Heart right ventricle (tissue), 16 donors: ENCODE measurements at regions not wholly inside any gene's neighbourhood (a gene's known extent, or its start where the extent isn't known, plus 50 kb on each side); places are given as distances from the start of the nearest gene placed in this dataset.
"Not testable (repeated sequence)": the region's sequence is repeated elsewhere in the genome, so short reads cannot be mapped to it uniquely, and the experiment has no call there.

ENCODE experiments used
- ATAC-seq, 8 donors: fragments of 200-7000 bp; cut with Tn5 transposase; one replicate each; pipeline ENCODE4 v1.9.1; 2020; ENCODE audit warnings: mild to moderate bottlenecking in 8 of 8, moderate library complexity in 8 of 8, moderate number of reproducible peaks in 1 of 8
- DNase-seq, 2 donors: peaks; one replicate each; pipeline ENCODE4 v3.0.0-alpha.2; 2020
- H3K27ac ChIP-seq, 10 donors: fragments of 200-600 bp; sonication (generic) in 2 of 10; one replicate each; pipeline versions ENCODE4 v1.5.0 to v1.8.0; 2020 to 2022; ENCODE audit warnings: mild to moderate bottlenecking in 3 of 10
- H3K27me3 ChIP-seq, 7 donors: fragments of 200-600 bp; one replicate each; pipeline ENCODE4 v1.8.0; 2021 to 2022; ENCODE audit warnings: mild to moderate bottlenecking in 2 of 7
- H3K36me3 ChIP-seq, 9 donors: fragments of 200-600 bp; sonication (generic) in 1 of 9; one replicate each; pipeline versions ENCODE4 v1.5.0 to v1.8.0; 2020 to 2022; ENCODE audit warnings: mild to moderate bottlenecking in 2 of 9
- H3K4me1 ChIP-seq, 9 donors: fragments of 200-600 bp; sonication (generic) in 1 of 9; one replicate each; pipeline versions ENCODE4 v1.5.0 to v1.8.0; 2020 to 2022; ENCODE audit warnings: mild to moderate bottlenecking in 4 of 9
- H3K4me3 ChIP-seq, 10 donors: fragments of 200-600 bp; sonication (generic) in 2 of 10; one replicate each; pipeline versions ENCODE4 v1.5.0 to v1.8.0; 2020 to 2022; ENCODE audit warnings: mild to moderate bottlenecking in 7 of 10, moderate library complexity in 2 of 10
- H3K9me3 ChIP-seq, 11 donors: fragments of 200-600 bp in 10 of 11; sonication (generic) in 2 of 11; one replicate each; pipeline versions ENCODE4 v1.5.0 to v1.8.0; 2013 to 2022; ENCODE audit warnings: mild to moderate bottlenecking in 2 of 11, control low read depth in 1 of 11, moderate library complexity in 1 of 11
- WGBS, 2 donors: extraction: QIAGEN DNeasy Blood & Tissue Kit; methylation state at CpG; one replicate each; pipeline ENCODE4 v1.1.7; 2013; ENCODE audit warnings: inconsistent platforms in 1 of 2; 5-methylcytosine and 5-hydroxymethylcytosine counted together
- intact Hi-C, 10 donors: fragments of 100-400 bp; cut with DNase I; formaldehyde crosslinking; loops; one replicate each; pipeline versions ENCODE4 v1.11.1 to v1.14.2; 2022
- TF ChIP-seq, protein P1 (sequence below), 9 donors: fragments of 200-600 bp; sonication (generic) in 2 of 9; IDR thresholded peaks; one replicate each; pipeline versions ENCODE4 v1.5.0 to v1.8.0; 2021 to 2022; ENCODE audit warnings: antibody characterized with exemption in 9 of 9, mild to moderate bottlenecking in 5 of 9, moderate library complexity in 1 of 9
- donor health status: Arrhythmogenic right ventricular cardiomyopathy.
- donor health status: ischemic (EF 13 %, LVEDD 7.1; RV severe dilation, severe dysfunction).
- donor health status: healthy with polysubstance abuse.
- donor health status: DM: no; HTN: yes; CAD: no.
- donor health status: DM: no; HTN: no; CAD: no.
- donor health status: ischemic (EF 25% LVEDD 6.9; RV normal size, moderate dysfunction).
- donor health status: ischemic (EF 25% LVEDD 5.7; RV mildly dilated, moderate dysfunction).
- donor health status: healthy.
- donor health status: DM: yes; HTN: yes; CAD: no.
- donor health status: Ischemic cardiomyopathy.
- donor health status: ischemic (EF 35%, LVEDD 5.7; RV mildly dilated, moderate dysfunction).
- donor health status: nonischemic (EF 11% LVEDD 7.7; RV severe dilation, severe dysfunction).
- donor health status: DM: yes; HTN: yes; CAD: no.
- donor health status: PGD.
- donor health status: ischemic (EF 29% LVEDD 5.4; RV normal size, mild dysfunction).
- donor health status: nonischemic (EF 23%, LVEDD 6.1; RV moderate dilation, normal function).

DNA sequence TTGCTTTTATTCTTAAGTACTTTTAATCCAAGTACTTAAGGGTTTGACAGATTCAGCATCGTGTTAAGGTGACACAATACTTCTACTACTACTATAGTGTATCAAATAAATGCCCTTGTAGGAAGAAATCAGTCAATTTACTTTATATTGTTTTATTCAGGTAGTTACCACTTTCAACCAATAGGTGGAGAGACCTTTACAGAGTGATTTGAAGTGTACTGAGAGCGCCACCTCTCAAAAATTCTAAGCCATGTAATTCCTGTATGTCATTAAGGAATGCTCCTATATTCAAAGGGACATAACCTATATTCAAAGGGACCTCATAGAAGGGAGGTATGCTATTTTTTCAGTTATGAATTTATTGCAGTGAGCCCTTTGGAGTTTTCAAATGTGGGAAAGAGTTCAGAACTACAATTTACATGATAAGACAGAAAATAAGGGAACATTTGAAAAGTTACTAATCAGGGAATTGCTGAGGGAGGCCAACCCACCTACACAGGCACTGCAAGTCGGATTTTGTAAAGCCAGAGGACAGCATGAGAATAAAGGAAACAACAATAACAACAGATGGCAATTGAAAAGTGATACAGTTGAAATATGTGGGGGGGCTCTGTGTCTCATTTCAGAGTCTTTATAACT lies 955.6 kb downstream of the TBC1D32 start:
- no peak overlapping the region for H3K27ac ChIP-seq
- ATAC-seq (no peak), DNase-seq (no peak)
- H3K4me1 ChIP-seq = no peaks in the 10 kb centered on the region
- H3K9me3 ChIP-seq = no peaks in the 10 kb centered on the region
- WGBS, 2 donors = 41% methylated on average over 3 of the region's 3 CpGs
- intact Hi-C loops = no loop called here
- no peaks in the 10 kb centered on the region for H3K36me3 ChIP-seq
- TF ChIP-seq, protein P1, sequence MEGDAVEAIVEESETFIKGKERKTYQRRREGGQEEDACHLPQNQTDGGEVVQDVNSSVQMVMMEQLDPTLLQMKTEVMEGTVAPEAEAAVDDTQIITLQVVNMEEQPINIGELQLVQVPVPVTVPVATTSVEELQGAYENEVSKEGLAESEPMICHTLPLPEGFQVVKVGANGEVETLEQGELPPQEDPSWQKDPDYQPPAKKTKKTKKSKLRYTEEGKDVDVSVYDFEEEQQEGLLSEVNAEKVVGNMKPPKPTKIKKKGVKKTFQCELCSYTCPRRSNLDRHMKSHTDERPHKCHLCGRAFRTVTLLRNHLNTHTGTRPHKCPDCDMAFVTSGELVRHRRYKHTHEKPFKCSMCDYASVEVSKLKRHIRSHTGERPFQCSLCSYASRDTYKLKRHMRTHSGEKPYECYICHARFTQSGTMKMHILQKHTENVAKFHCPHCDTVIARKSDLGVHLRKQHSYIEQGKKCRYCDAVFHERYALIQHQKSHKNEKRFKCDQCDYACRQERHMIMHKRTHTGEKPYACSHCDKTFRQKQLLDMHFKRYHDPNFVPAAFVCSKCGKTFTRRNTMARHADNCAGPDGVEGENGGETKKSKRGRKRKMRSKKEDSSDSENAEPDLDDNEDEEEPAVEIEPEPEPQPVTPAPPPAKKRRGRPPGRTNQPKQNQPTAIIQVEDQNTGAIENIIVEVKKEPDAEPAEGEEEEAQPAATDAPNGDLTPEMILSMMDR (IDR thresholded peaks at IDR 0.05) = peak in 7 of 9 donors; percentile 26 to 54 (median 35)
- H3K4me3 ChIP-seq = no peak overlapping the region
- H3K27me3 ChIP-seq = no peaks in the 10 kb centered on the region

DNA sequence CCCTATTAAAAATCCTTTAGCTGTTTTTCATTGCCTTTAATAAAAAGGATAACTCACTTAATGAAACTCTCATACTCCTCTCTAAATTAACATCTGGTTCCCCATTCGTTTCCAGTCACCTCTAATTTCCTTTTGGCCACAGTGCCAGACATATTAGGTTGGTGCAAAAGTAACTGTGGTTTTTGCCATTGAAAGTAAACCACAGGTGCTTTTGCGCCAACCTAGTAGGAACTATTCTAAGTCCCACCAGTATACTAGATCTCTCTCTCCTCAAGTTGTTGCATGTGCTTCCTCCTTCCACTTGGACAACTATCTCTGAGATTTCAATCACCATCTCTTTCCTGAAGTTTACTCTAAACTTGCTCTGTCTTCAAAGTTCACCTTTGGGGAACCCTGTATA lies 961.1 kb downstream of the TBC1D32 start:
- TF ChIP-seq, protein P1 (IDR thresholded peaks at IDR 0.05) = no peak
- intact Hi-C loops = no loop called here
- Histone ChIP-seq H3K4me1 (no peaks in the 10 kb centered on the region), H3K27me3 (no peaks in the 10 kb centered on the region), H3K4me3 (no peak overlapping the region), H3K27ac (no peak overlapping the region), H3K9me3 (no peaks in the 10 kb centered on the region), H3K36me3 (no peaks in the 10 kb centered on the region)
- WGBS, 2 donors = 65 to 75% methylated on average over 2 of the region's 2 CpGs
- no peak for DNase-seq
- ATAC-seq = no peak

DNA sequence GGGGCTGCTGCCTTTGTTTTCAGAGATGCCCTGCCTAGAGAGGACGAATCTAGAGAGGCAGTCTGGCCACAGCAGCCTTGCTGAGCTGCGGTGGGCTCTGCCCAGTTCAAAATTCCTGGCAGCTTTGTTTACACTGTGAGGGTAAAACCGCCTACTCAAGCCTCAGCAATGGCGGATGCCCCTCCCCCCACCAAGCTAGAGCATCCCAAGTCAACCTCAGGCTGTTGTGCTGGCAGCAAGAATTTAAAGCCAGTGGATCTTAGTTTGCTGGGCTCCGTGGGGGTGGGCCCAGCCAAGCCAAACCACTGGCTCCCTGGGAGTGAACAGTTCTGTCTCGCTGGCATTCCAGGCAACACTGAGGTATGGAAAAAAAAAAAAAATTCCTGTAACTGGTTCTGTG lies 970.9 kb downstream of the TBC1D32 start:
- 67 to 75% methylated on average over 6 of the region's 6 CpGs for WGBS, 2 donors
- no peaks in the 10 kb centered on the region for H3K27me3 ChIP-seq
- no peak for DNase-seq
- no peak for ATAC-seq
- intact Hi-C loops = no loop called here
- H3K36me3 ChIP-seq = no peaks in the 10 kb centered on the region
- H3K9me3 ChIP-seq = peaks cover 0 to 34% (median 16%) of the 10 kb centered on the region in 11 donors
- no peak overlapping the region for H3K27ac ChIP-seq
- no peaks in the 10 kb centered on the region for H3K4me1 ChIP-seq
- no peak overlapping the region for H3K4me3 ChIP-seq
- TF ChIP-seq, protein P1 (IDR thresholded peaks at IDR 0.05) = no peak

DNA sequence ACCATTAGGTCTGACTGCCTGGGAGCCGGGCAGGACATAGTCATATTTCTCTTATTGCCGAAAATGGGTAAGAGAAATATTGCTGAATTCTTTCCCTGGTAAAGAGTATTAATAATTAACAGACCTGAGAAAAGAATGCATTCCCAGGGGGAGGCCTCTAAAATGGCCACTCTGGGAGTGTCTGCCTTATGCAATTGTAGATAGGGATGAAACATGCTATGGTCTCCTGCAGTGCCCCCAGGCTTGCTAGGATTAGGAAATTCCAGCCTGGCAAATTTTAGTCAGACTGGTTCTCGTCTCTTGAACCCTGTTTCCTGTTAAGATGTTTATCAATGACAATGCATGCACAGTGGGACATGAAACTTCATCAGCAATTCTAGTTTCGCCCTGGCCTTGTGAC lies 975.7 kb downstream of the TBC1D32 start:
- H3K27ac ChIP-seq, intact Hi-C loops, H3K27me3 ChIP-seq, ATAC-seq, DNase-seq, H3K36me3 ChIP-seq, H3K4me3 ChIP-seq: not testable (repeated sequence)
- 81 to 87% methylated on average over 4 of the region's 4 CpGs for WGBS, 2 donors
- peaks cover 0 to 45% (median 20%) of the 10 kb centered on the region in 11 donors for H3K9me3 ChIP-seq
- peaks cover 0 to 13% (median 0%) of the 10 kb centered on the region in 9 donors for H3K4me1 ChIP-seq

DNA sequence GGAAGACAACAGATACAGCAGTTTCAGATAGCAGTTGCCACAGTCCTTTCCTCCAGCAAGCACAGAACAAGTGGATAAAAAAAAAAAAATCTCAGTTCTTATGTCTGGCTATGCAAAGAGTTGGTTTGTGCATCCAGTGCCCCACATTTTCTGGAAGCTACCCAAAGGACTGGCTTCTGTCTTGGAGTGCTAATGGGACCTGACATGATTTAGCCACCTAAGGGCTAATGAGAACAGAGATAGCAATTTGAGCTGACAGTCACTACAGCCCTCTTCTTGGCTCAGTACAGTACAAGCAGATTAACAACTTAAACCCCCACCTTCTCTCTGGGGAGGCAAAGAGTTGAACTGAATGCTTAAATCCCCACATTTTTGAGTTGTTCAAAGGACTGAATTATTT lies 976.8 kb downstream of the TBC1D32 start:
- Histone ChIP-seq H3K4me1 (peaks cover 0 to 13% (median 0%) of the 10 kb centered on the region in 9 donors), H3K4me3 (no peak overlapping the region), H3K27ac (no peak overlapping the region), H3K36me3 (no peaks in the 10 kb centered on the region), H3K27me3 (no peaks in the 10 kb centered on the region), H3K9me3 (peaks cover 0 to 44% (median 20%) of the 10 kb centered on the region in 11 donors)
- ATAC-seq (peak in 4 of 8 donors; percentile 16 to 87 (median 79)), DNase-seq (peak in 1 of 2 donors; percentile 22)
- intact Hi-C loops = no loop called here
- TF ChIP-seq, protein P1 (IDR thresholded peaks at IDR 0.05) = no peak
